H1 (cell line): ENCODE measurements at regions not wholly inside any gene's neighbourhood (a gene's known extent, or its start where the extent isn't known, plus 50 kb on each side); places are given as distances from the start of the nearest gene placed in this dataset.
A peak's percentile ranks its signal among the peaks of the same experiment; 100 is the strongest.

Source experiments
- CTCF ChIA-PET: fragments of 300-600 bp; sonication (Branson Sonifier 250); formaldehyde crosslinking; loops from one replicate; lab custom pipeline; 2021; ENCODE audit not compliant: partially characterized antibody; lab: Charles Lee
- POLR2A ChIA-PET: fragments of 300-600 bp; sonication (Branson Sonifier 250); formaldehyde crosslinking; loops from one replicate; lab custom pipeline; 2021; ENCODE audit warnings: inconsistent platforms; ENCODE audit not compliant: partially characterized antibody; lab: Charles Lee
- DNase-seq, 2 experiments: peaks; one replicate each; pipeline versions ENCODE4 v3.0.0 to v3.0.0-alpha.2; 2010 to 2022; ENCODE audit warnings: low spot score in 2 of 2, low read depth in 1 of 2, mixed read lengths in 1 of 2
- FAIRE-seq: peaks from 2 replicates; lab custom pipeline; 2011; peaks lifted over from hg19 to GRCh38; lab: Jason Lieb, UNC
- H2AFZ ChIP-seq: 2 replicates; pipeline ENCODE4 v1.8.1; 2012; ENCODE audit warnings: low read length, inconsistent platforms
- H2AK5ac ChIP-seq: 2 replicates; pipeline ENCODE4 v1.6.1; 2013; ENCODE audit warnings: low read depth, low read length
- H2BK120ac ChIP-seq: replicated peaks from 2 replicates; pipeline ENCODE3; 2013; ENCODE audit warnings: low read depth, low read length, inconsistent platforms
- H2BK12ac ChIP-seq: 2 replicates; pipeline ENCODE4 v1.6.1; 2013; ENCODE audit warnings: low read depth, low read length
- H2BK15ac ChIP-seq: 2 replicates; pipeline ENCODE4 v1.6.1; 2013; ENCODE audit warnings: low read length
- H2BK20ac ChIP-seq: 2 replicates; pipeline ENCODE4 v1.6.1; 2013; ENCODE audit warnings: low read length
- H2BK5ac ChIP-seq: 2 replicates; pipeline ENCODE4 v1.6.1; 2013; ENCODE audit warnings: low read depth, low read length
- H3K14ac ChIP-seq: 2 replicates; pipeline ENCODE4 v1.6.1; 2013; ENCODE audit warnings: inconsistent platforms; ENCODE audit not compliant: insufficient read length
- H3K18ac ChIP-seq: 2 replicates; pipeline ENCODE4 v1.6.1; 2013; ENCODE audit warnings: low read length; ENCODE audit errors: extremely low read depth
- H3K23ac ChIP-seq: 2 replicates; pipeline ENCODE4 v1.6.1; 2013; ENCODE audit warnings: inconsistent platforms; ENCODE audit not compliant: insufficient read length
- H3K23me2 ChIP-seq: 2 replicates; pipeline ENCODE4 v1.6.1; 2013; ENCODE audit warnings: low read depth, low read length
- H3K27ac ChIP-seq: 2 replicates; pipeline ENCODE4 v1.6.1; 2011; ENCODE audit warnings: low read depth, low read length, inconsistent platforms
- H3K27me3 ChIP-seq, 4 experiments: replicated peaks in 1 of 4; 1 replicate in 1 of 4; 2 replicates in 3 of 4; pipeline versions ENCODE4 v1.6.1 to v1.8.1; 2011 to 2013; ENCODE audit warnings: low read length in 3 of 4, mild to moderate bottlenecking in 3 of 4, inconsistent platforms in 2 of 4, mixed read lengths in 2 of 4, moderate library complexity in 1 of 4; ENCODE audit not compliant: control insufficient read depth in 3 of 4, insufficient read depth in 3 of 4; ENCODE audit errors: extremely low read depth in 1 of 4
- H3K36me3 ChIP-seq, 4 experiments: 2 replicates each; pipeline versions ENCODE4 v1.6.1 to v1.8.1; 2011 to 2013; ENCODE audit warnings: mild to moderate bottlenecking in 4 of 4, low read length in 3 of 4, moderate library complexity in 2 of 4, control low read depth in 1 of 4, inconsistent platforms in 1 of 4; ENCODE audit not compliant: insufficient read depth in 4 of 4, control insufficient read depth in 2 of 4
- H3K4ac ChIP-seq: replicated peaks from 2 replicates; pipeline ENCODE3; 2013; ENCODE audit warnings: low read length, low read depth, mixed read lengths, inconsistent platforms; ENCODE audit not compliant: insufficient read length
- H3K4me1 ChIP-seq, 4 experiments: replicated peaks in 1 of 4; 1 replicate in 1 of 4; 2 replicates in 3 of 4; pipeline versions ENCODE4 v1.6.1 to v1.8.1; 2011 to 2013; ENCODE audit warnings: low read length in 3 of 4, inconsistent platforms in 2 of 4, mixed read lengths in 1 of 4; ENCODE audit not compliant: insufficient read depth in 4 of 4, control insufficient read depth in 3 of 4
- H3K4me2 ChIP-seq, 2 experiments: 2 replicates each; pipeline versions ENCODE4 v1.6.1 to v1.8.1; 2011 to 2013; ENCODE audit warnings: low read depth in 2 of 2, low read length in 2 of 2, control low read depth in 1 of 2, inconsistent platforms in 1 of 2, mild to moderate bottlenecking in 1 of 2; ENCODE audit not compliant: insufficient read depth in 1 of 2
- H3K4me3 ChIP-seq, 4 experiments: fragments of 200-600, 300-600 bp in 1 of 4; sonication (generic), shearing (Covaris generic), sonication (Bioruptor Twin) in 1 of 4; 2 replicates each; pipeline versions ENCODE4 v1.5.1 to v1.8.1; 2011 to 2016; ENCODE audit warnings: low read length in 4 of 4, low read depth in 3 of 4, control low read depth in 2 of 4, inconsistent platforms in 2 of 4, mild to moderate bottlenecking in 2 of 4, mixed read lengths in 1 of 4, moderate library complexity in 1 of 4; ENCODE audit not compliant: insufficient read depth in 2 of 4; ENCODE audit errors: extremely low read depth in 1 of 4
- H3K56ac ChIP-seq: replicated peaks from 2 replicates; pipeline ENCODE3; 2013; ENCODE audit warnings: low read depth, mild to moderate bottlenecking, mixed read lengths, low read length, inconsistent platforms; ENCODE audit not compliant: insufficient read length
- H3K79me1 ChIP-seq: 2 replicates; pipeline ENCODE4 v1.6.1; 2013; ENCODE audit warnings: low read depth, low read length, control low read depth
- H3K79me2 ChIP-seq, 2 experiments: 2 replicates each; pipeline versions ENCODE4 v1.6.1 to v1.8.1; 2012 to 2013; ENCODE audit warnings: low read length in 2 of 2, mild to moderate bottlenecking in 2 of 2, inconsistent platforms in 1 of 2; ENCODE audit not compliant: insufficient read depth in 2 of 2, control insufficient read depth in 1 of 2
- H3K9ac ChIP-seq, 4 experiments: replicated peaks in 1 of 4; 1 replicate in 1 of 4; 2 replicates in 3 of 4; pipeline versions ENCODE4 v1.6.1 to v1.8.1; 2011 to 2013; ENCODE audit warnings: low read depth in 3 of 4, low read length in 3 of 4, control low read depth in 2 of 4, mild to moderate bottlenecking in 2 of 4, moderate library complexity in 2 of 4, inconsistent platforms in 1 of 4; ENCODE audit errors: extremely low read depth in 1 of 4
- H3K9me3 ChIP-seq, 2 experiments: 2 replicates each; pipeline versions ENCODE4 v1.6.1 to v1.8.1; 2012 to 2013; ENCODE audit warnings: mild to moderate bottlenecking in 2 of 2, moderate library complexity in 2 of 2, control low read depth in 1 of 2, inconsistent platforms in 1 of 2, low read depth in 1 of 2, low read length in 1 of 2, mixed read lengths in 1 of 2; ENCODE audit not compliant: insufficient read depth in 2 of 2
- H4K20me1 ChIP-seq, 2 experiments: replicated peaks in 1 of 2; 2 replicates each; pipeline versions ENCODE3 to v1.8.1; 2011 to 2013; ENCODE audit warnings: inconsistent platforms in 2 of 2, low read length in 2 of 2, mild to moderate bottlenecking in 1 of 2; ENCODE audit not compliant: insufficient read depth in 2 of 2, control insufficient read depth in 1 of 2
- H4K5ac ChIP-seq: 2 replicates; pipeline ENCODE4 v1.6.1; 2013; ENCODE audit warnings: low read length, low read depth, mixed read lengths, inconsistent platforms; ENCODE audit not compliant: insufficient read length
- H4K8ac ChIP-seq: 2 replicates; pipeline ENCODE4 v1.8.0; 2013; ENCODE audit warnings: mild to moderate bottlenecking, moderate library complexity, low read length, inconsistent platforms; ENCODE audit not compliant: insufficient read depth; ENCODE audit errors: extremely low read depth
- H4K91ac ChIP-seq: replicated peaks from 2 replicates; pipeline ENCODE3; 2013; ENCODE audit warnings: low read length, mixed read lengths, inconsistent platforms; ENCODE audit not compliant: insufficient read length
- RAD21 ChIP-seq, 2 experiments: IDR thresholded peaks in 1 of 2; conservative IDR thresholded peaks in 1 of 2; 2 replicates each; pipeline ENCODE4 v1.6.1; 2011; ENCODE audit warnings: low read depth in 2 of 2, low read length in 2 of 2, improper control_type of control experiment in 1 of 2, inconsistent platforms in 1 of 2, mild to moderate bottlenecking in 1 of 2, moderate library complexity in 1 of 2
- SP4 ChIP-seq: IDR thresholded peaks from 2 replicates; pipeline ENCODE4 v1.6.1; 2012; ENCODE audit warnings: low read length, inconsistent platforms
- WGBS, 2 experiments: shearing (Covaris generic) in 1 of 2; methylation state at CpG; one replicate each; pipeline versions ENCODE4 v1.1.6 to v1.1.7; 2013 to 2015; ENCODE audit warnings: low lambda C conversion rate in 2 of 2, mixed read lengths in 2 of 2, inconsistent platforms in 1 of 2, low coverage in 1 of 2, missing lambda C conversion rate in 1 of 2; ENCODE audit not compliant: insufficient replicate concordance in 2 of 2, insufficient coverage in 1 of 2, insufficient read length in 1 of 2; ENCODE audit errors: extremely low coverage in 1 of 2, missing lambda C conversion rate in 1 of 2; 5-methylcytosine and 5-hydroxymethylcytosine counted together

GRCh38 chr1:199221371-199222150 lies 582.7 kb downstream of the PTPRC start:
- peak in 1 of 2 experiments; percentile 9; a peak in 1 of 4 replicates for TF ChIP-seq RAD21 (IDR thresholded peaks at IDR 0.05 in 1 of 2, conservative IDR thresholded peaks at IDR 0.05 in 1 of 2; ENCODE audit: low read depth in 2 of 2, low read length in 2 of 2)
- TF ChIP-seq SP4, result no peak
- TF ChIP-seq, all 59 proteins: peak for 1
- no peak overlapping the region for H3K56ac ChIP-seq
- H3K4me2 ChIP-seq, result no peak overlapping the region
- FAIRE-seq (no peak), DNase-seq (no peak)
- no peak overlapping the region for H3K23ac ChIP-seq
- H4K91ac ChIP-seq, result no peak overlapping the region
- no peaks in the 10 kb centered on the region for H3K23me2 ChIP-seq
- no peak overlapping the region for H3K14ac ChIP-seq
- H4K8ac ChIP-seq, result no peak overlapping the region
- no peaks in the 10 kb centered on the region for H3K79me1 ChIP-seq
- POLR2A ChIA-PET, result no interaction called here
- H3K9ac ChIP-seq, result no peak overlapping the region
- H3K36me3 ChIP-seq, result no peaks in the 10 kb centered on the region
- H3K18ac ChIP-seq, result no peak overlapping the region
- no peak overlapping the region for H3K27ac ChIP-seq
- no peak overlapping the region for H2BK120ac ChIP-seq
- no peaks in the 10 kb centered on the region for H3K79me2 ChIP-seq
- H3K4me1 ChIP-seq, result peaks cover 2 to 5% (median 3%) of the 10 kb centered on the region in 4 experiments; a peak in 4 of 7 replicates
- H3K9me3 ChIP-seq, result no peaks in the 10 kb centered on the region
- no peak overlapping the region for H2BK12ac ChIP-seq
- no peak overlapping the region for H2AFZ ChIP-seq
- H2AK5ac ChIP-seq, result no peak overlapping the region
- H3K27me3 ChIP-seq, result no peaks in the 10 kb centered on the region
- H2BK15ac ChIP-seq, result no peak overlapping the region
- CTCF ChIA-PET, result interaction anchor here (0.6 to 2.8 kb wide), 6 partner anchors 22 to 447 kb away, joined by 3 to 11 read pairs (median 4); no protein-coding TSS in a partner anchor
- H4K5ac ChIP-seq, result no peak overlapping the region
- no peak overlapping the region for H2BK20ac ChIP-seq
- H2BK5ac ChIP-seq, result no peak overlapping the region
- 94% methylated on average over 4 of the region's 4 CpGs; no CpG with 5 or more reads in 1 of the 2 experiments for WGBS, 2 experiments
- no peak overlapping the region for H3K4me3 ChIP-seq
- no peak overlapping the region for H3K4ac ChIP-seq
- no peaks in the 10 kb centered on the region for H4K20me1 ChIP-seq
